Activated B cell treated with CpG ODN at 0.5 μM for 24 hours (primary cell): ENCODE measurements at regions not wholly inside any gene's neighbourhood (a gene's known extent, or its start where the extent isn't known, plus 50 kb on each side); places are given as distances from the start of the nearest gene placed in this dataset.

Source experiments
- ATAC-seq: fragments of 200-7000 bp; cut with Tn5 transposase; one replicate; pipeline ENCODE4 v1.10.0; 2021; ENCODE audit warnings: low read depth, mild to moderate bottlenecking, moderate library complexity
- CTCF ChIA-PET: fragments of 350-600 bp; sonication (Branson Sonifier 250); formaldehyde crosslinking; loops from one replicate; lab custom pipeline; 2021; ENCODE audit warnings: antibody characterized with exemption; lab: Charles Lee
- POLR2A ChIA-PET: fragments of 350-600 bp; sonication (Branson Sonifier 250); formaldehyde crosslinking; loops from one replicate; lab custom pipeline; 2021; ENCODE audit warnings: antibody characterized with exemption; lab: Charles Lee
- DNase-seq: peaks from one replicate; pipeline ENCODE4 v3.0.0; 2022
- H3K27ac Mint-ChIP-seq: one replicate; pipeline ENCODE4 v1.8.0; 2020; ENCODE audit warnings: mixed read lengths
- H3K27me3 Mint-ChIP-seq: one replicate; pipeline ENCODE4 v1.8.0; 2021; ENCODE audit warnings: mixed read lengths
- H3K36me3 Mint-ChIP-seq: one replicate; pipeline ENCODE4 v1.8.0; 2021; ENCODE audit warnings: low read depth, mixed read lengths
- H3K4me1 Mint-ChIP-seq: one replicate; pipeline ENCODE4 v1.8.0; 2021; ENCODE audit warnings: mixed read lengths
- H3K4me3 Mint-ChIP-seq: one replicate; pipeline ENCODE4 v1.8.0; 2020; ENCODE audit warnings: mild to moderate bottlenecking, mixed read lengths
- H3K9me3 Mint-ChIP-seq: one replicate; pipeline ENCODE4 v1.8.0; 2020; ENCODE audit warnings: mixed read lengths
- CTCF ChIP-seq: fragments of 200-600 bp; IDR thresholded peaks from one replicate; pipeline ENCODE4 v1.8.0; 2022; ENCODE audit warnings: antibody characterized with exemption, mild to moderate bottlenecking
- intact Hi-C: fragments of 100-400 bp; cut with micrococcal nuclease; formaldehyde crosslinking; loops from one replicate; pipeline ENCODE4 v1.15.1; 2024

- H3K27me3 Mint-ChIP-seq, result peaks cover 2% of the 10 kb centered on the region
- ATAC-seq, result no peak
- H3K36me3 Mint-ChIP-seq, result no peaks in the 10 kb centered on the region
- no peak overlapping the region for H3K27ac Mint-ChIP-seq
- intact Hi-C loops, result no loop called here
- ChIA-PET POLR2A (no interaction called here), CTCF (no interaction called here)
- H3K4me3 Mint-ChIP-seq, result no peak overlapping the region
- peaks cover 2% of the 10 kb centered on the region for H3K9me3 Mint-ChIP-seq
- no peaks in the 10 kb centered on the region for H3K4me1 Mint-ChIP-seq
- no peak for DNase-seq
- no peak for TF ChIP-seq CTCF
These were observed 75.2 kb upstream of the C1orf21 start for GRCh38 chr1:184311580-184311979.

GRCh38 chr1:184315254-184315653 is 71.6 kb upstream of the C1orf21 start:
- Mint-ChIP-seq H3K27ac (no peak overlapping the region), H3K9me3 (no peaks in the 10 kb centered on the region), H3K4me1 (no peaks in the 10 kb centered on the region), H3K4me3 (no peak overlapping the region), H3K27me3 (peaks cover 2% of the 10 kb centered on the region), H3K36me3 (no peaks in the 10 kb centered on the region)
- ChIA-PET POLR2A (no interaction called here), CTCF (no interaction called here)
- no peak for TF ChIP-seq CTCF
- ATAC-seq (no peak), DNase-seq (no peak)
- intact Hi-C loops, result no loop called here

GRCh38 chr1:184319879-184320278 is 67.0 kb upstream of the C1orf21 start:
- peaks cover 2% of the 10 kb centered on the region for H3K27me3 Mint-ChIP-seq
- no peaks in the 10 kb centered on the region for H3K9me3 Mint-ChIP-seq
- ChIA-PET CTCF (no interaction called here), POLR2A (no interaction called here)
- ATAC-seq (no peak), DNase-seq (no peak)
- TF ChIP-seq CTCF, result no peak
- H3K4me1 Mint-ChIP-seq, result no peaks in the 10 kb centered on the region
- H3K27ac Mint-ChIP-seq, result no peak overlapping the region
- no peaks in the 10 kb centered on the region for H3K36me3 Mint-ChIP-seq
- no peak overlapping the region for H3K4me3 Mint-ChIP-seq
- intact Hi-C loops, result no loop called here

GRCh38 chr1:184322253-184322652 is 64.6 kb upstream of the C1orf21 start:
- Mint-ChIP-seq H3K4me3 (no peak overlapping the region), H3K36me3 (no peaks in the 10 kb centered on the region), H3K9me3 (peaks cover 1% of the 10 kb centered on the region), H3K27me3 (peaks cover 2% of the 10 kb centered on the region), H3K4me1 (no peaks in the 10 kb centered on the region), H3K27ac (no peak overlapping the region)
- intact Hi-C loops, result no loop called here
- no peak for DNase-seq
- CTCF ChIA-PET, result no interaction called here
- no peak for ATAC-seq
- POLR2A ChIA-PET, result no interaction called here
- TF ChIP-seq CTCF, result no peak

- ChIA-PET POLR2A (no interaction called here), CTCF (no interaction called here)
- ATAC-seq, result no peak
- no peak for TF ChIP-seq CTCF
- Mint-ChIP-seq H3K36me3 (no peaks in the 10 kb centered on the region), H3K27me3 (peaks cover 8% of the 10 kb centered on the region), H3K27ac (no peak overlapping the region), H3K4me1 (no peaks in the 10 kb centered on the region), H3K9me3 (peaks cover 1% of the 10 kb centered on the region), H3K4me3 (no peak overlapping the region)
- intact Hi-C loops, result no loop called here
- no peak for DNase-seq
These were observed 61.9 kb upstream of the C1orf21 start for GRCh38 chr1:184324972-184325371.
